Hepatocyte (in vitro differentiated cells): ENCODE measurements at regions not wholly inside any gene's neighbourhood (a gene's known extent, or its start where the extent isn't known, plus 50 kb on each side); places are given as distances from the start of the nearest gene placed in this dataset.
A peak's percentile ranks its signal among the peaks of the same experiment; 100 is the strongest.

ENCODE experiments used
- DNase-seq: peaks from one replicate; pipeline ENCODE4 v3.0.0-alpha.2; 2016; ENCODE audit warnings: low spot score
- H2AFZ ChIP-seq: fragments of 200-600 bp; sonication (generic); 2 replicates; pipeline ENCODE4 v1.6.0; 2016; ENCODE audit warnings: antibody characterized with exemption, mild to moderate bottlenecking
- H3K27ac ChIP-seq: fragments of 200-600 bp; sonication (generic); 2 replicates; pipeline ENCODE4 v1.5.1; 2016; ENCODE audit warnings: mild to moderate bottlenecking
- H3K27me3 ChIP-seq: fragments of 200-600 bp; sonication (generic); 2 replicates; pipeline ENCODE4 v1.6.1; 2016
- H3K36me3 ChIP-seq: fragments of 200-600 bp; sonication (generic); replicated peaks from 2 replicates; pipeline ENCODE4 v1.5.1; 2016; ENCODE audit warnings: low read depth; ENCODE audit not compliant: insufficient read depth
- H3K4me1 ChIP-seq: fragments of 200-600 bp; sonication (generic); 2 replicates; pipeline ENCODE4 v1.5.1; 2016; ENCODE audit warnings: mild to moderate bottlenecking, moderate library complexity; ENCODE audit not compliant: insufficient read depth
- H3K4me2 ChIP-seq: fragments of 200-600 bp; sonication (generic); 2 replicates; pipeline ENCODE4 v1.6.0; 2016
- H3K4me3 ChIP-seq: fragments of 200-600 bp; sonication (generic); 2 replicates; pipeline ENCODE4 v1.5.1; 2016; ENCODE audit warnings: mild to moderate bottlenecking
- H3K79me2 ChIP-seq: fragments of 200-600 bp; sonication (generic); 2 replicates; pipeline ENCODE4 v1.6.0; 2017; ENCODE audit warnings: mild to moderate bottlenecking
- H3K9me2 ChIP-seq: fragments of 200-600 bp; sonication (generic); replicated peaks from 2 replicates; pipeline ENCODE4 v1.6.0; 2017; ENCODE audit warnings: mild to moderate bottlenecking; ENCODE audit not compliant: insufficient read depth
- H3K9me3 ChIP-seq: fragments of 200-600 bp; sonication (generic); 2 replicates; pipeline ENCODE4 v1.5.1; 2016; ENCODE audit warnings: low read depth, mild to moderate bottlenecking
- H4K20me1 ChIP-seq: fragments of 200-600 bp; sonication (generic); 2 replicates; pipeline ENCODE4 v1.6.0; 2016; ENCODE audit warnings: mild to moderate bottlenecking; ENCODE audit not compliant: insufficient read depth, poor library complexity, severe bottlenecking
- EZH2 ChIP-seq: fragments of 200-600 bp; sonication (generic); IDR thresholded peaks from 2 replicates; pipeline ENCODE4 v1.6.1; 2016; ENCODE audit warnings: antibody characterized with exemption, mild to moderate bottlenecking, borderline replicate concordance
- EZH2phosphoT487 ChIP-seq: fragments of 200-600 bp; sonication (generic); IDR thresholded peaks from one replicate; pipeline ENCODE4 v1.6.1; 2018; ENCODE audit warnings: antibody characterized with exemption, mild to moderate bottlenecking, low read depth, moderate library complexity; ENCODE audit not compliant: unreplicated experiment, severe bottlenecking
- WGBS: methylation state at CpG from one replicate; pipeline ENCODE4 v1.1.6; 2016; ENCODE audit warnings: low lambda C conversion rate; ENCODE audit errors: missing lambda C conversion rate; 5-methylcytosine and 5-hydroxymethylcytosine counted together
- TF ChIP-seq, protein P1 (sequence below): fragments of 200-600 bp; sonication (generic); IDR thresholded peaks from 2 replicates; pipeline ENCODE4 v1.5.1; 2016; ENCODE audit warnings: antibody characterized with exemption, mild to moderate bottlenecking; ENCODE audit not compliant: poor library complexity

DNA sequence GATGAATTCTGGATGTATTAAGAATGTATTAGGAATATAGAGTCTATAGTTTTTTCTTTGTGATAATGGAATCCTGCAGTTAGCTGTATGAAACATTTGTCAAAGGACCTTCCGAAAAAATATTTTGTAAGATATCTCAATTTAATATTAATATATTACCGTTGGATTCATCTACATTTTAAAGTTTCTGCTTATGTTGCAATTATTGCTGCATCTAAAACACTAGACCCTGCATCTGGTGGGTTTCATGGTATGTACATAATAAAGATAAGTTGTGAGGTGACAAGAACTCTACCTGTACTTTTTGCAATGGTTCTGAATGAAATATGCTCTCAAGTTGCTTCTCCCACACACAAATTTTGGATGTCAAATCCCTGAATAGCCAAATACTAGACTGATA is 565.9 kb upstream of the FBXO33 start:
- 92% methylated on average over 2 of the region's 2 CpGs for WGBS
- H3K4me2 ChIP-seq = no peak overlapping the region

DNA sequence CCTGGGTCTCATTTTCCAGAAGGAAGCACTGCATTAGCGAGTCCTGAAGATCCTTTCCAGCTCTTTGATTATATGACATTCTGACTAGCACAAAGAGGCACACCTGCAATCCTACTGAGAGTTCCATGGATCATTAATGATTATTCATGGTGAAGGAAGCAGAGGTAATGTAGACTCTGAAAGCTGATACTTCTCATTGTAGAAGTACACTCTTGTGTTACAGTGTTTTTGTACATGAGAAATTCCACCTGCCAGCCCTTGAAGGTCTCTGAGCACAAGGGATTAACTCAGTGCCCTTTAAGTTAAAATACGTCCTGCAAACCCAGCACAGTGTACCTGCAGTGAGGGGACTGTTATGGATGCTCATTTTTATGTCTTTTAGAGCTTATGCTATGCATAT is 558.8 kb upstream of the FBXO33 start:
- DNase-seq = no peak
- no peak for TF ChIP-seq EZH2phosphoT487
- TF ChIP-seq EZH2 = no peak
- TF ChIP-seq, protein P1, sequence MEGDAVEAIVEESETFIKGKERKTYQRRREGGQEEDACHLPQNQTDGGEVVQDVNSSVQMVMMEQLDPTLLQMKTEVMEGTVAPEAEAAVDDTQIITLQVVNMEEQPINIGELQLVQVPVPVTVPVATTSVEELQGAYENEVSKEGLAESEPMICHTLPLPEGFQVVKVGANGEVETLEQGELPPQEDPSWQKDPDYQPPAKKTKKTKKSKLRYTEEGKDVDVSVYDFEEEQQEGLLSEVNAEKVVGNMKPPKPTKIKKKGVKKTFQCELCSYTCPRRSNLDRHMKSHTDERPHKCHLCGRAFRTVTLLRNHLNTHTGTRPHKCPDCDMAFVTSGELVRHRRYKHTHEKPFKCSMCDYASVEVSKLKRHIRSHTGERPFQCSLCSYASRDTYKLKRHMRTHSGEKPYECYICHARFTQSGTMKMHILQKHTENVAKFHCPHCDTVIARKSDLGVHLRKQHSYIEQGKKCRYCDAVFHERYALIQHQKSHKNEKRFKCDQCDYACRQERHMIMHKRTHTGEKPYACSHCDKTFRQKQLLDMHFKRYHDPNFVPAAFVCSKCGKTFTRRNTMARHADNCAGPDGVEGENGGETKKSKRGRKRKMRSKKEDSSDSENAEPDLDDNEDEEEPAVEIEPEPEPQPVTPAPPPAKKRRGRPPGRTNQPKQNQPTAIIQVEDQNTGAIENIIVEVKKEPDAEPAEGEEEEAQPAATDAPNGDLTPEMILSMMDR = no peak
- Histone ChIP-seq H3K79me2 (no peaks in the 10 kb centered on the region), H3K9me3 (no peaks in the 10 kb centered on the region), H3K4me1 (no peaks in the 10 kb centered on the region), H3K27ac (no peak overlapping the region), H3K4me3 (no peak overlapping the region), H3K27me3 (no peaks in the 10 kb centered on the region), H3K36me3 (no peaks in the 10 kb centered on the region), H2AFZ (no peak overlapping the region), H3K4me2 (no peak overlapping the region), H4K20me1 (no peaks in the 10 kb centered on the region), H3K9me2 (no peaks in the 10 kb centered on the region)
- WGBS = 79% methylated on average over 2 of the region's 2 CpGs

More for the DNA sequence above, 565.9 kb upstream of the FBXO33 start:
- Histone ChIP-seq H4K20me1 (no peaks in the 10 kb centered on the region), H2AFZ (no peak overlapping the region), H3K27ac (no peak overlapping the region), H3K27me3 (no peaks in the 10 kb centered on the region), H3K4me1 (no peaks in the 10 kb centered on the region), H3K36me3 (no peaks in the 10 kb centered on the region), H3K79me2 (no peaks in the 10 kb centered on the region), H3K9me3 (no peaks in the 10 kb centered on the region), H3K4me3 (no peak overlapping the region), H3K9me2 (no peaks in the 10 kb centered on the region)
- TF ChIP-seq, protein P1 = no peak
- TF ChIP-seq EZH2 (no peak), EZH2phosphoT487 (no peak)
- no peak for DNase-seq

DNA sequence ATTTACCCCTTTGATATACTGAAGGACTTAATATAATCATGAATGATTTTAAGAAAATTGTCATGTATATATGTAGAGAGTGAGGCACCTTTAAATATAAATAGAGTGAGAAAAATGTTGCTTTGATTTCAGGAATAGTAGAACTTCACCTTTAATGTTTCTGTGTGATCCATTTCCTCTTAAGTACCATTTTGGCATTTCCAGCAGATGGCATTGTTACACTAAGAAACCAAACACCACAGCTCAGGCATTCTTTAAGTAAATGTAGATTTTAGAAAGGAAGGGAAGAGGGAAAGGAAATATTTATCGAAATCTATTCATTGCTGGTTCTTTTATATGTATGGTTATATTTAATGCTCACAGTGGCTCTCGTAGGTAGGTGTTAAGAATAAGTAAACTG is 556.7 kb upstream of the FBXO33 start:
- Histone ChIP-seq H3K79me2 (no peaks in the 10 kb centered on the region), H4K20me1 (no peaks in the 10 kb centered on the region), H2AFZ (no peak overlapping the region), H3K36me3 (no peaks in the 10 kb centered on the region), H3K4me1 (no peaks in the 10 kb centered on the region), H3K9me2 (no peaks in the 10 kb centered on the region), H3K27me3 (no peaks in the 10 kb centered on the region), H3K27ac (no peak overlapping the region), H3K4me3 (no peak overlapping the region), H3K9me3 (no peaks in the 10 kb centered on the region), H3K4me2 (no peak overlapping the region)
- DNase-seq = peak; percentile 71
- 18% methylated on average over 2 of the region's 2 CpGs for WGBS
- TF ChIP-seq, protein P1 = peak; percentile 90
- no peak for TF ChIP-seq EZH2

DNA sequence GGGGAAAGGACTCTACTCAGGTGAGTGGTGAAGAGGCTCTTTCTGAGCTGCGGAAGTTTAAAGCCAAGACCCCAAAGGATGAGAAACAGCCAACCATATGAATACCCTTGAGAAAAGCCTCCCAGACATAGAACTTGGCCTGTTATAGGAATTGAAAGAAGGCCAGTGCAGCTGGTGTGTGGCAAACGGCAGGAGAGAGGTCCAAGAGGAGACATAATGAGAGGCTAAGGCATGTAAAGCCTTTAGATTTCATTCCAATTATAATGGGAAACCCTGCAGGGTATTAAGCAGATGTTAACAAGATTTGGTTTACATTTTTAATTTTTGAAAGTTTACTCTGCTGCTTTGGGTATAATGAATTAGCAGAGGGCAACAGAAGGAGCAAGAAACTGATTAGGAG is 552.1 kb upstream of the FBXO33 start:
- no peak overlapping the region for H3K27ac ChIP-seq
- H4K20me1 ChIP-seq = no peaks in the 10 kb centered on the region
- no peak overlapping the region for H3K4me2 ChIP-seq
- no peaks in the 10 kb centered on the region for H3K27me3 ChIP-seq
- H2AFZ ChIP-seq = no peak overlapping the region
- TF ChIP-seq EZH2phosphoT487 = no peak
- no peak overlapping the region for H3K4me3 ChIP-seq
- no peak for DNase-seq
- no peaks in the 10 kb centered on the region for H3K36me3 ChIP-seq
- H3K4me1 ChIP-seq = no peaks in the 10 kb centered on the region
- WGBS = 71% methylated on average over 2 of the region's 2 CpGs
- H3K9me2 ChIP-seq = no peaks in the 10 kb centered on the region
- H3K9me3 ChIP-seq = no peaks in the 10 kb centered on the region
- no peaks in the 10 kb centered on the region for H3K79me2 ChIP-seq
